ENCODE measurements at regions not wholly inside any gene's neighbourhood (a gene's known extent, or its start where the extent isn't known, plus 50 kb on each side); places are given as distances from the start of the nearest gene placed in this dataset.
"Not testable (repeated sequence)": the region's sequence is repeated elsewhere in the genome, so short reads cannot be mapped to it uniquely, and the experiment has no call there.

DNA sequence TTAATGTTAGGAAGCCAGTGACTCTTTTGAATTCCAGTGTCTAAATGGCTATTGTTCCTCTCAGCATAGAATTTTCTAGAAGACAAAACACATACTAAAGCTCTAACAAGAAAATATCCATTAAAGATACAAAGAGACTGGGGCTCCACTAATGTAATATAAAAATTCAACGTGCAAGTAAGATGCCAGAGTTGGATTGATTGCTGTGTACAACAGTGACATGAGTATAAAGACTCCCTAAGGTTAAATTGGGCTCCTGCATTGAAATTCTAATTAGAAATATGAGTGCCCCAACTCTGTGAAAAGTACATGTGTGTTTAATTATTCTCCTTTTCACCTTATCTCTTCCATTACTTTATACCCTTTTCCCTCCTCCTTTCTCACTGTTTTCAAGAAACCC is 253.6 kb upstream of the G2E3 start:
- DNase-seq (ENCODE audit: low read depth) = no peak

DNA sequence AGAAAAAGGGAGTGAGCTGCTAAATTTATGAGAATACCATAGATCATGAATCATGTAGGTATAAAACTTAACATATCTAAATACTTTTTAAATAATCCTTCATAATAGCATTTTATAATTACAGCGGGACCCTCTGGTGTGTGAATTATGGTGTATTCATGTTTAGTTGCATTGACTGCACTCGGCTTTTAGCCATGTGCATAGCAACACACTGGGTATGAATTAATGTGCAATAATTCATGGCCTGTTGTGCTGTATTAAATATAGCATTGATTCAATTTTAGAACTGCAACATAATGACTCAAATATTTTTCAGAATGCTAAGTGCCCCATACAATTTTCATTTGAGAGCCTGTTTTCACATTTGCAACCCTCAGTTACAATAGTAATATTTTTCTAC is 249.6 kb upstream of the G2E3 start:
- DNase-seq (ENCODE audit: low read depth) = no peak

DNA sequence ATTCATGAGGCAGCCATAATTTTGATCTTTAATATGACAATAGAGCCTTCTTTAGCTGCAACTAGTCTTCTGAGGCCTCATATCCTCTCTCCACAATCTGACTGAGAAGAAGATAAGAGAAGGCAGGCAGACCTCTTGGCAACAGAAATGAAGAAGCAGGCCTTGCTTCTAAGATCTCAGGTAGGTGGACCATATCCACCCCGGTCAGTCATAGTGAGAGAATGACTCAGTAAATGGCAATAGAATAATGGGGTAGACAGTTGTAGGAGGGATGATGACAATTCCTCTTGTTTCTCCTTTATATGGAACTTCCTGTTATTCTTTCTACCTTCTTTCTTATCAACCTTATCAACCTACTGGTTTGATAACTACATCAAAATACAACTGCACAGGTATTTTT is 246.7 kb upstream of the G2E3 start:
- no peak for DNase-seq (ENCODE audit: low read depth)

- no peak for DNase-seq (ENCODE audit: low read depth)
Observed at GRCh38 chr14:30317729-30318128, 241.2 kb upstream of the G2E3 start.

GRCh38 chr14:30322819-30323218 is 236.1 kb upstream of the G2E3 start:
- no peak for DNase-seq (ENCODE audit: low read depth)

DNA sequence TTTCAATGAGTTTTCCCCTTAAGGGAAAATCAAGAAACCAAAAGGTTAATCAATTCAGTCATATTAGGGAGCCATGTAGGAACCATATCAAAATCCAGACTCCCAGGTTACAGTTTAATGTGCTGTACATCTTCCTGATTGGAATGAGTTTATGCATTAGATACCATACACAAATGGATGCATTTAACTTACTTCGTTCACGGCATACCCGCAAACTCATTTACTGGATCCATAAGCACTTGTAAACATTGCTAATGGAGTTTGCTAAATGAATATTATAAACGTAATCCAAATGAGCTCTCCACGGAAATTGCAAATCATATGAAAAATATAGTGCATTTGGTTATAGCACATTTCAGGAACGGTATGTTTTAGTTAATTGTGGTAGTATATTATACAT is 228.9 kb upstream of the G2E3 start:
- DNase-seq (ENCODE audit: low read depth) = no peak

DNA sequence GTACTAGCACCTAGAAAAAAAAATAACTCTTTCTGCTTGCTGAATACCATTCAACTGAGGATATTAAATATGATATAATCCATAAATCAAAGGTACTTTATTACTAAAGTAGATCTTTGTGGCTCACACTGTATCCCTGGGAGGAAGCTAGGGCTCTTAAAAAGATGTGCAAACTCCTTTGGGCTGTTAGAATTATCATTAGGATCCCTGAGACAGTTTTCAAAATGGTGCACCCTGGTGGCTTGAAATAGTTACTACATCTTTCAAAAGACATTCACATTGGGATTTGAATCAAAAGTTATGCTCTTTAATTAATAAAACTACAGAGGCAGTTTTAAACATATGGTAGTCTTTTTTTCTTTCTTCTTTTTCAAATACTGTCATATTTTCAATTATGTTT is 228.5 kb upstream of the G2E3 start:
- no peak for DNase-seq (ENCODE audit: low read depth)

DNA sequence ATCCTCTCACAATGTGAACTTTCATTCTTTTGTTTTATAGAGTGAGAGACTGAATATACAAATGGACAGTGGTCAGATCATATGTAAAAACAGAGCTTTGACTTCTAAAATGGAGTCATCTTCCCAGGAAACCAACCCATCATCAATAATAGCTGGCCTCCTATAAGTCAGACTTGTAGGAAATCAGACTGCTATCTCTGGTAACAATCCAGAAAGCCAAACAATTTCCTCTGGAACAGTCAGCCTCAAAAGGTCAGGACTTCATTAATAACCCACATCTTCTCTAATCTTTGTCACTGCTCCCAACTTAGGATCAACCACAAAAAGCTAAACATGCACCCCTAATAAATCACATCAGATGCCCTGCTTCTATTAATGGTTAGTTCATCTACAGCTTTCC is 227.9 kb upstream of the G2E3 start:
- DNase-seq (ENCODE audit: low read depth) = no peak

- no peak for DNase-seq (ENCODE audit: low read depth)
Observed at GRCh38 chr14:30332374-30332773, 226.6 kb upstream of the G2E3 start.

- DNase-seq (ENCODE audit: low read depth) = no peak
Observed at GRCh38 chr14:30333934-30334333, 225.0 kb upstream of the G2E3 start.

GRCh38 chr14:30337456-30337855 is 221.5 kb upstream of the G2E3 start:
- no peak for DNase-seq (ENCODE audit: low read depth)

DNA sequence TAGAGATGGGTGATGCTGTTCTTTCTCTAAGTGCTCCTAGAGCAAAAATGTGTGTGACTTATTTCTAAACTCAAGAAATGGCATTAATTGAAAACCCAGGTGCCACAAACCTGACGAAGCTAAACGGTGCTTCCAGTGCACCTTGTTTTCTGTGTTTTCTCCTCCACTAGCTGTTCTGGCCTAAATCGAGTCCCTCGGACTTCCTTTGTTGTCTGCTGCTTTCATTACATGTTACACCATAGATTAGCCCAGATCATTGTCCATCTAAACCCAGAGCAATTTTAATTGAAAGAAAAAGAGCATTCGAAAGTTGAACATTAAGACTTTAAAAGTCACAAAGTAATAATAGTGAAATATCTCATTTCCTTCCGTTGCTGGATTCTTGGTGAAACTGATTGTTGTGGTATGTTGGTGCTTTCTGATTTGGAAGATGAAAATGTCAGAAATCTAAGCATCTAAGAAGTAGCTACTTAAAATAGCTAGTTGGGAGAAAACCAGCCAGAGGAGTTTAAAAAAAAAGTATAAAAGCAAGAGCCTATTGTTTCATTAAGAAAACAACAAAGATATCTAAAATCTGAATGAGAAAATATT is 219.6 kb upstream of the G2E3 start:
- DNase-seq (ENCODE audit: low read depth) = no peak

DNA sequence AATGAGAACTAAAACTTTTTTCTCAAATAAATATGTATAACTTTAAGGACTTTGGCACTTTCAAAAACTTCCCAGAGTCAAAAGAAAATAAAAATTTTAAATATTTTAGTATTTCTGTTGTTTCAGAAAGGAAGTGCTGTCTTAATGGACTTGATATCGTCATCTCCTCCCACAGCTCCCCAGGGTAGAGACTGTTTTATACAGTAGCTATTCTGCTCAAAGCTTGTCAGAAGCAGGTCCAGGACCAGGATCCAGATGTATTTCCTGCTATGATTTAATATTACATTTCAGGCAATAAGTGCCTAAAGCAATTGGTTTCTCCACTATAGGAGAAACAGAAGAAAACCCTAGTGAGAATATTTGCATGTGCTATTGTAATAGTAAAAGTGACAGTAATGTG is 218.5 kb upstream of the G2E3 start:
- no peak for DNase-seq (ENCODE audit: low read depth)

- no peak for DNase-seq (ENCODE audit: low read depth)
Observed at GRCh38 chr14:30345511-30345910, 213.4 kb upstream of the G2E3 start.

GRCh38 chr14:30348445-30348844 is 210.5 kb upstream of the G2E3 start:
- no peak for DNase-seq (ENCODE audit: low read depth)

- no peak for DNase-seq (ENCODE audit: low read depth)
Observed at GRCh38 chr14:30349520-30349919, 209.4 kb upstream of the G2E3 start.

GRCh38 chr14:30354439-30354838 is 204.5 kb upstream of the G2E3 start:
- DNase-seq (ENCODE audit: low read depth) = no peak

- DNase-seq (ENCODE audit: low read depth) = no peak
Observed at GRCh38 chr14:30355431-30355913, 203.5 kb upstream of the G2E3 start.

GRCh38 chr14:30356438-30357202 is 202.3 kb upstream of the G2E3 start:
- DNase-seq (ENCODE audit: low read depth) = no peak

DNA sequence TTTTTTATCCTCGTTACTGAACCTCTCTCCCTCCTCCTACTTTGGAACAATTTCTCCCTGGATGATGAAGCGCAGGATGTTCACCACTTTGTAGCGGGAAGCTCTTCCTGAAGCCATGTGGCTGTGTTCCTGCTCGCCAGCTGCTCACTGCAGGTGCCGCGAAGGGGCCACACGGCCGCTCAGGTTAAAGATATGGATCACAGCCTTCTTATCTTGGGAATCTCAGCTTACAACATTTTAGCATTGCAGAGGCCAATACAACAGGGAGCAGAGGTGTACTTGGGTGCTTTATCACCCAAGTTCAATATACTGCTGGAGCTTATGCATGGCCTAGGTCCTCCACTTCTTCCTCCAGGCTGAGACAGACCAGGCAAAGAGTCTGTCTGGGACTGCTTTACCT is 201.2 kb upstream of the G2E3 start:
- DNase-seq (ENCODE audit: low read depth) = no peak

GRCh38 chr14:30362369-30363218 is 196.4 kb upstream of the G2E3 start:
- no peak for DNase-seq (ENCODE audit: low read depth)

DNA sequence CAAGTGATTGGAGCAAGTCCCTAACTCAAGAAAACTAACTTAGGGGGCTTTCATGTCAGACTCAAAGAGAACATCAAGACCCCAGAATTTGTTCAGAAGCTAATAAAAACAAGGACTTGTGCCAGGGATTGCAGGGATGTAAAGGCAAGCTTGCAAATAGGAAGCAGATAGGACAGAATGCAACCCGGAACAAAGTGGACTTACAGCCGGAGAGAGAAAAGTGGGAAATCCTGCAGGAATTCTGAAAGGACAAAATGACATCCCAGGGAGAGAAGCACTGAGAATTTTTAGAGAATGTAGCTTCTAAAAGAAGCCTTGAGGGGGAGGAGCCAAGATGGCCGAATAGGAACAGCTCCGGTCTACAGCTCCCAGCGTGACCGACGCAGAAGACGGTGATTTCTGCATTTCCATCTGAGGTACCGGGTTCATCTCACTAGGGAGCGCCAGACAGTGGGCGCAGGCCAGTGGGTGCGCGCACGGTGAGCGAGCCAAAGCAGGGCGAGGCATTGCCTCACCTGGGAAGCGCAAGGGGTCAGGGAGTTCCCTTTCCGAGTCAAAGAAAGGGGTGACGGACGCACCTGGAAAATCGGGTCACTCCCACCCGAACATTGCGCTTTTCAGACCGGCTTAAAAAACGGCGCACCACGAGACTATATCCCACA is 195.6 kb upstream of the G2E3 start:
- DNase-seq (ENCODE audit: low read depth) = not testable (repeated sequence)
